Lung (tissue), 11 donors: ENCODE measurements at regions not wholly inside any gene's neighbourhood (a gene's known extent, or its start where the extent isn't known, plus 50 kb on each side); places are given as distances from the start of the nearest gene placed in this dataset.

Experiments
- ATAC-seq: fragments of 200-7000 bp; cut with Tn5 transposase; one replicate; pipeline ENCODE4 v1.9.1; 2020; ENCODE audit warnings: moderate number of reproducible peaks; ENCODE audit not compliant: insufficient read depth, low FRiP score
- DNase-seq, 3 donors: peaks; one replicate each; pipeline ENCODE4 v3.0.0-alpha.2; 2013 to 2017
- H3K27ac ChIP-seq, 2 donors: one replicate each; pipeline ENCODE4 v1.5.1; 2013; ENCODE audit warnings: mild to moderate bottlenecking in 2 of 2, moderate library complexity in 2 of 2, control low read depth in 1 of 2, inconsistent platforms in 1 of 2, low read depth in 1 of 2, low read length in 1 of 2
- H3K27me3 ChIP-seq, 3 donors: one replicate each; pipeline ENCODE4 v1.5.1; 2013; ENCODE audit warnings: low read length in 2 of 3; ENCODE audit not compliant: control insufficient read depth in 3 of 3, insufficient read depth in 3 of 3
- H3K36me3 ChIP-seq, 4 donors: one replicate each; pipeline ENCODE4 v1.5.1; 2013; ENCODE audit warnings: low read length in 4 of 4, mild to moderate bottlenecking in 1 of 4, moderate library complexity in 1 of 4; ENCODE audit not compliant: control insufficient read depth in 4 of 4, insufficient read depth in 4 of 4
- H3K4me1 ChIP-seq, 5 donors: one replicate each; pipeline ENCODE4 v1.5.1; 2013; ENCODE audit warnings: low read length in 5 of 5, mild to moderate bottlenecking in 2 of 5, moderate library complexity in 1 of 5; ENCODE audit not compliant: control insufficient read depth in 5 of 5, insufficient read depth in 5 of 5
- H3K4me3 ChIP-seq: one replicate; pipeline ENCODE4 v1.5.1; 2013; ENCODE audit warnings: mild to moderate bottlenecking, control low read depth, moderate library complexity
- H3K9ac ChIP-seq, 2 donors: one replicate each; pipeline ENCODE4 v1.5.1; 2013; ENCODE audit warnings: low read length in 2 of 2, control low read depth in 1 of 2; ENCODE audit not compliant: insufficient read depth in 1 of 2
- H3K9me3 ChIP-seq, 4 donors: one replicate each; pipeline ENCODE4 v1.5.1; 2013; ENCODE audit warnings: low read length in 3 of 4, mild to moderate bottlenecking in 1 of 4, moderate library complexity in 1 of 4; ENCODE audit not compliant: control insufficient read depth in 4 of 4, insufficient read depth in 3 of 4
- WGBS, 2 donors: extraction: QIAGEN DNeasy Blood & Tissue Kit; methylation state at CpG; one replicate each; pipeline ENCODE4 v1.1.7; 2013; 5-methylcytosine and 5-hydroxymethylcytosine counted together
- TF ChIP-seq, protein P1 (sequence below): IDR thresholded peaks from 2 replicates; pipeline ENCODE4 v1.5.1; 2012; ENCODE audit warnings: mild to moderate bottlenecking; ENCODE audit errors: control extremely low read depth, extremely low read depth
- donor health status: control.
- donor health status: control.
- donor health status: Bipolar disorder and iron deficiency.
- donor health status: healthy.
- donor health status: DM: yes; HTN: yes; CAD: no.

DNA sequence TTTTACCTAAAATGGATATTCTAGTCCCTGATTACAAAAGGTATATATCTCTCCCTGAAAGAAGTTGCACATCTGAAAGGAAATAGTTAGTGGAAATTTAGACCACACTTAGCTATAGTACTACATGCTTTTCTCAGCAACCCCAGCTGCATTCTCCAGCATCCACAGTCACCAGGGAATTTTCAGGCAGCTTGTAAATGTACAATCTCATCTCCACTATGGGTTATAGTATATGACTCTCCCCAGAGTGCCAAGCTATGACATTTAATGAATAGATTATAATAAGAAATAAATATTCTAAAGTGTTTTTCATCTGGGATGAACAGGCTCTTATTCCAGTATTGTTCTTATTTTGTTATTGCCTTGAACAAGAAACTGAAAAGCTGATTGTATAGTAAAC lies 197.6 kb upstream of the HNRNPA3 start:
- H3K4me3 ChIP-seq: no peak overlapping the region
- ATAC-seq: no peak

DNA sequence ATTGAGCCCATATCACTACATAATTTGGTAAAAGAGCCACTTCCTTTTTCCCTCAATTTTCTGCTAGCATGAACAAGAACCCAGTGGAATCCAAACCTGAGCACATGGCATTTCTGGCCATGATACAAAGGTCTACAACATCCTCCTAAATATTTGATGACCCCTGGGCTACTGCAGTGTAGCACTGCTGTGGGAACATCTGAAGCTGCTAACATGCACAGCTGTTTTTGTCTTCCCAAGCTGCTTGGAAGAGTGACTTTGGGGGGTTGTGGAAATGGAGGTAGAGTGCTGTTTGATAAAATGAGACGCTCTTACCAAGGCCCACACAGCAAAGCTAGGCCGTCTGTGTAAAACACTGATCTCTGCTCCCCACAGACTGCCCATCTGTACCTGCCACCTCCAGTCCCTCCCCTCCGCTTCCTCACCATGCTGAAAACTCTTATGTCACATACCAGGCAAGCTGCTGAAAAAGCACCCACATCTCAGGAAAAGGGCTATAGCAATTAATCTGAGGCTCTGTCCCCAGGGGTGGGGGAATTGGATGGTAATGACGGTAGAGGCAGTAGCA lies 197.2 kb upstream of the HNRNPA3 start:
- peaks cover 0 to 12% (median 0%) of the 10 kb centered on the region in 5 donors for H3K4me1 ChIP-seq
- no peaks in the 10 kb centered on the region for H3K9me3 ChIP-seq
- no peak overlapping the region for H3K27ac ChIP-seq
- TF ChIP-seq, protein P1, sequence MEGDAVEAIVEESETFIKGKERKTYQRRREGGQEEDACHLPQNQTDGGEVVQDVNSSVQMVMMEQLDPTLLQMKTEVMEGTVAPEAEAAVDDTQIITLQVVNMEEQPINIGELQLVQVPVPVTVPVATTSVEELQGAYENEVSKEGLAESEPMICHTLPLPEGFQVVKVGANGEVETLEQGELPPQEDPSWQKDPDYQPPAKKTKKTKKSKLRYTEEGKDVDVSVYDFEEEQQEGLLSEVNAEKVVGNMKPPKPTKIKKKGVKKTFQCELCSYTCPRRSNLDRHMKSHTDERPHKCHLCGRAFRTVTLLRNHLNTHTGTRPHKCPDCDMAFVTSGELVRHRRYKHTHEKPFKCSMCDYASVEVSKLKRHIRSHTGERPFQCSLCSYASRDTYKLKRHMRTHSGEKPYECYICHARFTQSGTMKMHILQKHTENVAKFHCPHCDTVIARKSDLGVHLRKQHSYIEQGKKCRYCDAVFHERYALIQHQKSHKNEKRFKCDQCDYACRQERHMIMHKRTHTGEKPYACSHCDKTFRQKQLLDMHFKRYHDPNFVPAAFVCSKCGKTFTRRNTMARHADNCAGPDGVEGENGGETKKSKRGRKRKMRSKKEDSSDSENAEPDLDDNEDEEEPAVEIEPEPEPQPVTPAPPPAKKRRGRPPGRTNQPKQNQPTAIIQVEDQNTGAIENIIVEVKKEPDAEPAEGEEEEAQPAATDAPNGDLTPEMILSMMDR: no peak
- H3K36me3 ChIP-seq: no peaks in the 10 kb centered on the region
- ATAC-seq: no peak
- no peak overlapping the region for H3K9ac ChIP-seq
- DNase-seq: no peak
- no peak overlapping the region for H3K4me3 ChIP-seq
- H3K27me3 ChIP-seq: peaks cover 0 to 2% (median 0%) of the 10 kb centered on the region in 3 donors
- 75 to 77% methylated on average over 4 of the region's 4 CpGs for WGBS, 2 donors

More for the DNA sequence above, 197.6 kb upstream of the HNRNPA3 start:
- Histone ChIP-seq H3K36me3 (no peaks in the 10 kb centered on the region), H3K27me3 (peaks cover 0 to 2% (median 0%) of the 10 kb centered on the region in 3 donors), H3K27ac (no peak overlapping the region), H3K4me1 (peaks cover 0 to 12% (median 0%) of the 10 kb centered on the region in 5 donors), H3K9me3 (no peaks in the 10 kb centered on the region), H3K9ac (no peak overlapping the region)
- TF ChIP-seq, protein P1: no peak
- no peak for DNase-seq

GRCh38 chr2:177020524-177021119 lies 192.0 kb upstream of the HNRNPA3 start:
- Histone ChIP-seq H3K27me3 (peaks cover 0 to 2% (median 0%) of the 10 kb centered on the region in 3 donors), H3K4me3 (no peak overlapping the region), H3K9me3 (no peaks in the 10 kb centered on the region), H3K4me1 (peaks cover 0 to 14% (median 0%) of the 10 kb centered on the region in 5 donors), H3K36me3 (no peaks in the 10 kb centered on the region), H3K27ac (no peak overlapping the region), H3K9ac (no peak overlapping the region)
- no peak for DNase-seq
- ATAC-seq: no peak
- TF ChIP-seq, protein P1: no peak
- 75 to 90% methylated on average over 5 of the region's 5 CpGs for WGBS, 2 donors
